Bone marrow (tissue), 2 donors: ENCODE measurements at regions not wholly inside any gene's neighbourhood (a gene's known extent, or its start where the extent isn't known, plus 50 kb on each side); places are given as distances from the start of the nearest gene placed in this dataset.
"Not testable (repeated sequence)": the region's sequence is repeated elsewhere in the genome, so short reads cannot be mapped to it uniquely, and the experiment has no call there.

ENCODE experiments used
- DNase-seq, 2 donors: peaks; one replicate each; lab custom pipeline; 2025; lab: John Stamatoyannopoulos, UW

- DNase-seq, result no peak
These were observed 143.1 kb downstream of the ARSF start for GRCh38 chrX:3184176-3184930.

DNA sequence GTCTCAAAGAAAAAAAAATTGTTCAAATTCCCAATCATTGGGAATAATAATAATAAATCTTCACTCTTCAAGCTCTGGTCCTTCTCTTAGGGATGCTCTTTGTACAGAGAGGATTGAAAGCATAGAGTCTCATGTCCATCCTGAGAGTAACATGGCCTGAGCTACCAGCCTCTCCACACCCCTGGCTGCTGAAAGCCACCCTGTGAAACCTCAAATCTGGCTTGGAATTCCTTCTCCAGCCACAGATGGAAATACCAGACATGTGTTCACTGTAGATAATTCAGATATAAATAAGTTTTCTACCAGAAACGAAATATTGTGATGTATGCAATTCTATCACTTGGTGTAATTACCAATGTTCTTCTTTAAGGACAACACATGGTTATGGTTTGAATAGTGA, 140.6 kb downstream of the ARSF start:
- no peak for DNase-seq

- no peak for DNase-seq
These were observed 137.1 kb downstream of the ARSF start for GRCh38 chrX:3178329-3178728.

DNA sequence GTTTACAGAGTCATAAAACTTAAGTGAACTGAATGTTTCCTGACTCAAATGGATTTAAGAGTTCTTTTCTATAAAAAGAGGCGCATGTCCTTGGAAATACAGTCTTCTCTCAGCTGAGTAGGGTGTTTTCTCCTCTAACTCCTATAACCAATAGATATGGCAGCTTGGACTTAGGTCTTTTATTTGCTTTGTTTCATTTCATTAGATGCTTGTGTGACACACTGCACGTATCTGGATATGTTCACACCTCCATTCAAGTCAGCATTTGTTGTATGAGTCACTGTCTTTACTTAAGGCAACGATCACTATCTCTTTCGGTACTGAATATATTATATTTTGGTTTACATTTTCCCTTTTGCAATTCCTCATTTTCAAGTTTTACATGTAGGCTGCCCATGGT, 136.6 kb downstream of the ARSF start:
- no peak for DNase-seq

DNA sequence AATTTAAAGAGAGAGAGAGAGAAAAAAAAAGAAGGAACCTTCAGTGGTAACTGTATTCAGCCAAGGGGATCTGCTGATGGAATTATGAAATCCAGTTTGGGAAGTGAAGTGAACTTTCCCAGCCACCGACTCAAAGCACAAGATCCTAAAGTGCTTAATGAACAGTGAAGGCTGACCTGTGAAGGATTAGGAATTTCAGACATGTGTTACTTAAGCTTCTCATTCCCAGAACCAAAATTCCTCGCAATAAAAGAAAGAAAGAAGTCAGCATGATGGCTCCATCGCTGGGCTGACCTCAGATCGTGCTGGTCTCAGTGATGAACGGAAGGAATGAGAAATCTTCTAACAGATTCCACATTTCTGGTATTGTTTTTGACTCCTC, 135.2 kb downstream of the ARSF start:
- DNase-seq, result no peak

DNA sequence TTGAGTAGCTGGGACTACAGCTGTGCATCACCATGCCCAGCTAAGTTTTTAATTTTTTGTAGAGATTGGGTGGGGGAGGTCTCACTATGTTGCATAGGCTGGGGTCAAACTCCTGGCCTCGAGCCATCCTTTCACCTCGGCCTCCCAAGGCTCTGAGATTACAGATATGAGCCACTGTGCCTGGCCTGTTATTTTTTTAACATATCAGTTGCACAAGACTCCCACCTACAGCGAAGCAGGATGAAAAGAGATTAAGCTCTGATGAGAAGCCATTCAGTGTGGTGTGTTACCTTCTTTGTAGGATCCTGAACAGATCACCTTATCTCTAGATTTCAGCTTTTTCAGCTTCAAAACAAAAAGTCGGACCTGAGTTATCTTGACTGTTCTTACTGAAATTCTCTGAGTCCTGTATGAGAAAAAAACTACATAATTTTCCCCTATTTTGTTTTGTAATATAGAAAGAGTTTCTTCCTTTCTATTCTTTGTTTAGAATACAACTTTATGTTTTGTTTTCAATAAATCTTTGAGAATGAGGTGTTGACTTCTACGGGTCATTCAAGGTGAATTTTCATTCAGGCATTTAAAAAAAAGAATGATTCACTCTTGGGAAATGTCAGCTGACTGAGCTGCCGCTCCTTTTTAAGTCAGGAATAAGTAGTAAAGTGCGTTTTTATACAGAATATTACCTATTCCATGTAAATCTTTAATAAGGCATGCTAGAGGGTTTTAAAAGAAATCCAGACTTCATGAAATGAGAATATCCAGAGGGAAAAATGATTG, 134.6 kb downstream of the ARSF start:
- DNase-seq, result no peak

DNA sequence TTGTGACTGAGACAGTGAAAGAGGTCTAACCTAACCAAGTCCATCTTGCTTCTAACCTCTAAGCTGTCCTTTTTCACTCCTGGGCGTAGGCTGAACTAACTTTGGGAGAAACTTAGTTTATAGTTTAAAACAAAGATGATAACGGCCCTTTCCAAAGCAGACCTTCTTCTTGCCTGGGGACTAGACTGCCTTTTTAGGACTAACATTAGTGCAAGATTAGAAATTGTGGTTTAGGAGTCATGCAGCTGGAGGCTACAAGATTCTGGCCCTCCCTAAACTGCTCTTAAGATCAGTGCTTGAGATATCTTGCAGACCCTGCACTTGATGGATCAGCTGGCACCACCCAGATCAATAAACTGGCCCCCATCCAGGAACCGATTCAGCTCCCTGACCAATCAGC, 130.9 kb downstream of the ARSF start:
- DNase-seq, result not testable (repeated sequence)

GRCh38 chrX:3169421-3169820, 128.2 kb downstream of the ARSF start:
- DNase-seq, result no peak

DNA sequence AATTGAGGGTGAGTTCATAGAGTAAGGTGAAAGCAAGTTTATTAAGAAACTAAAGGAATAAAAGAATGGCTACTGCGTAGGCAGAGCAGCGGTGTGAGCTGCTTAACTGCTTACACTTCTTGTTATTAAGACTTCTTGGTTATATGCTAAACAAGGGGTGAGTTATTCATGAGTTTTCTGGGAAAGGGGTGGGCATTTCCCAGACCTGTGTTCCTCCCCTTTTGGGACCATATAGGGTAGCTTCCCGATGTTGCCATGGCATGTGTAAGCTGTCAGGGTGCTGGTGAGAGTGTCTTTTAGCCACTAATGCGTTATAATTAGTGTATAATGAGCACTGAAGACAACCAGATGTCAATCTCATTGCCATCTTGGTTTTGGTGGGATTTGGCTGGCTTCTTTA, 126.5 kb downstream of the ARSF start:
- DNase-seq, result no peak

DNA sequence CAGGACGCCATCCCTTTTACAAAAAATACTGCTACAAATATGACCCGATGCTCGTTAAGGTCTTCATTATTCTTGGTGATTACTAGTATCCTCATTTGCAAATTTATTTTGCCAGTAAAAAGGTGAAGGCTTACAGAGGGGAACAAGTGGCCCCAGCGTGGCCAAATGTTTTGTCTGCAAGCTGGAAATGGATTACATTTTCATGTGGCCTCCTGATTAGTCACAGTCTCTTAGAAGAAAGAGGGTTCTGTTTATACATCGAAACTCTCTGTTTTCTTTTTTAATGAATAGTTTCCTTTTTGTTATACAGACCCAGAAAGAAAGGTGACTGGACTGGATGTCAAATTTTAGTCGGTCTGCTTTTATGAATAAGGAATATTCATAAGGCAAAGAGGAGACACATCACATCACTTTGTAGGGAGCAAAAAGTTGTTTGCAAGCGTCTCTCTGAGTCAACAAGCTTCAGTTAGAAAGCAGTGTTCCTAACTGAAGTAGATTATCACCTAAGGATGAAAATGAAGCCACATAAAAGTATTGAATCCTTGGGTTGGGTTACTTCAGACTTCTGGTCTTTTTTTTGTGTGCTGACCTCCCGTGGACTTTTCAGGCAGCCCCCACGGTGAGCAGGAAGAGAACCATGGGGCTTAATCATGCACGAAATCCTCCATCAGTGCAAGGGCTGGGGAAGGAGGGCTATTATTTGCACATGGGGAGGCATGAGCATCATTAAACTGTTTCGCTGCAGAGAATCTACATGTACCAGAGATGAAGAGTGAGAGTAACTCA, 125.6 kb downstream of the ARSF start:
- no peak for DNase-seq

GRCh38 chrX:3165808-3166207, 124.5 kb downstream of the ARSF start:
- no peak for DNase-seq
